ENCODE measurements at regions not wholly inside any gene's neighbourhood (a gene's known extent, or its start where the extent isn't known, plus 50 kb on each side); places are given as distances from the start of the nearest gene placed in this dataset.
A peak's percentile ranks its signal among the peaks of the same experiment; 100 is the strongest.

DNA sequence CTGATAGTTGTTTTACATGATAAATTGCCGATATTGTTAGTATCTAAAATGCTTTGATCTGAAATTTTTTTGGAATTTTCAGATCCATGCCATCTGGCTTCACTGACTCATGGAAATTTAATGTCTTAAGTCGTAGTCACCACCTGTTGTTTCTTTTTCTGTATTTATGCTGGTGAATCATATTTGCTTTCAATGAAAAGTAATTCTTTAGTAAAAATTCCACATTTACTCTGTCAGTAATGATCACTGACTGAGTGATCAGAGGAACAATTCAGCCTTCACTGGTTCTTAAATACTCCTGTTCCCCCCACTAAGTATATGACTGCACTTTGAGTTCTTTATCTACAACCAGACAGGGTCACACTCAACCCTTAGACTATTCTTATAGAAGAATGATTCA, 185.6 kb upstream of the NRIP1 start:
- Histone ChIP-seq H3K4me3 (replicated peaks; ENCODE audit: insufficient read depth, low read length) (no peak overlapping the region), H3K27ac (replicated peaks) (no peak overlapping the region), H3K27me3 (ENCODE audit: insufficient read depth, poor library complexity, severe bottlenecking) (no peaks in the 10 kb centered on the region)
- DNase-seq (ENCODE audit: low read depth in 1 of 2, low spot score in 1 of 2), result no peak
- TF ChIP-seq REST (IDR thresholded peaks at IDR 0.05; ENCODE audit: insufficient replicate concordance, low read depth) (no peak), SPI1 (IDR thresholded peaks at IDR 0.05; ENCODE audit: borderline replicate concordance, low read depth) (no peak), POLR2AphosphoS5 (IDR thresholded peaks at IDR 0.05; ENCODE audit: low read depth) (no peak)

- Histone ChIP-seq H3K4me3 (replicated peaks; ENCODE audit: insufficient read depth, low read length) (no peak overlapping the region), H3K27ac (replicated peaks) (no peak overlapping the region), H3K27me3 (ENCODE audit: insufficient read depth, poor library complexity, severe bottlenecking) (no peaks in the 10 kb centered on the region)
- peak; percentile 9 to 26 for DNase-seq (ENCODE audit: low read depth in 1 of 2, low spot score in 1 of 2)
- peak; percentile 85 for TF ChIP-seq SPI1 (IDR thresholded peaks at IDR 0.05; ENCODE audit: borderline replicate concordance, low read depth)
- TF ChIP-seq, protein P1, sequence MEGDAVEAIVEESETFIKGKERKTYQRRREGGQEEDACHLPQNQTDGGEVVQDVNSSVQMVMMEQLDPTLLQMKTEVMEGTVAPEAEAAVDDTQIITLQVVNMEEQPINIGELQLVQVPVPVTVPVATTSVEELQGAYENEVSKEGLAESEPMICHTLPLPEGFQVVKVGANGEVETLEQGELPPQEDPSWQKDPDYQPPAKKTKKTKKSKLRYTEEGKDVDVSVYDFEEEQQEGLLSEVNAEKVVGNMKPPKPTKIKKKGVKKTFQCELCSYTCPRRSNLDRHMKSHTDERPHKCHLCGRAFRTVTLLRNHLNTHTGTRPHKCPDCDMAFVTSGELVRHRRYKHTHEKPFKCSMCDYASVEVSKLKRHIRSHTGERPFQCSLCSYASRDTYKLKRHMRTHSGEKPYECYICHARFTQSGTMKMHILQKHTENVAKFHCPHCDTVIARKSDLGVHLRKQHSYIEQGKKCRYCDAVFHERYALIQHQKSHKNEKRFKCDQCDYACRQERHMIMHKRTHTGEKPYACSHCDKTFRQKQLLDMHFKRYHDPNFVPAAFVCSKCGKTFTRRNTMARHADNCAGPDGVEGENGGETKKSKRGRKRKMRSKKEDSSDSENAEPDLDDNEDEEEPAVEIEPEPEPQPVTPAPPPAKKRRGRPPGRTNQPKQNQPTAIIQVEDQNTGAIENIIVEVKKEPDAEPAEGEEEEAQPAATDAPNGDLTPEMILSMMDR (IDR thresholded peaks at IDR 0.05; ENCODE audit: insufficient read depth, low read length), result no peak
Measured at GRCh38 chr21:15252431-15252830, 187.6 kb upstream of the NRIP1 start.

DNA sequence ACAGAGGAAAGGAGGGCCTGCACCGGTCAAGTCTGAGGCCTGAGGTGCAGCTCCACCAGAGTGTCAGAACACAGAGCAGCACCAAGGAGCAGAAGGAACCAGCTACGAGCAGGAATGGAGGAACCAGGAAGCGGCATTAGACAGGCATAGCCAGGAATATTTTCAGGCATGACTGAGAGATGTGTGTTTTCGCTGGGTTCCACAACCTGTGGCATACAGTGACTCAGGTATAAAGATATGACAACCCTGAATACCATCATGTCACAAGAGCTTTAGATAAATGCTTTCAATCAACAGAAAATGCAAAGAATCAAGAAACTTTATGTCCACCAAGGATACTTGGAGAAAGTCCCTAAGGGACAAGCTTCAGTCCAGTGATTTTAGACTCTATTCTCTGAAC, 189.3 kb upstream of the NRIP1 start:
- no peaks in the 10 kb centered on the region for H3K27me3 ChIP-seq (ENCODE audit: insufficient read depth, poor library complexity, severe bottlenecking)
- no peak for DNase-seq (ENCODE audit: low read depth in 1 of 2, low spot score in 1 of 2)
- no peak overlapping the region for H3K27ac ChIP-seq (replicated peaks)
- no peak overlapping the region for H3K4me3 ChIP-seq (replicated peaks; ENCODE audit: insufficient read depth, low read length)
- TF ChIP-seq, protein P1 (IDR thresholded peaks at IDR 0.05; ENCODE audit: insufficient read depth, low read length), result no peak
- TF ChIP-seq REST (IDR thresholded peaks at IDR 0.05; ENCODE audit: insufficient replicate concordance, low read depth), result no peak
- TF ChIP-seq GABPA (IDR thresholded peaks at IDR 0.05; ENCODE audit: low read depth), result no peak
- TF ChIP-seq SPI1 (IDR thresholded peaks at IDR 0.05; ENCODE audit: borderline replicate concordance, low read depth), result no peak
- TF ChIP-seq POLR2AphosphoS5 (IDR thresholded peaks at IDR 0.05; ENCODE audit: low read depth), result no peak

DNA sequence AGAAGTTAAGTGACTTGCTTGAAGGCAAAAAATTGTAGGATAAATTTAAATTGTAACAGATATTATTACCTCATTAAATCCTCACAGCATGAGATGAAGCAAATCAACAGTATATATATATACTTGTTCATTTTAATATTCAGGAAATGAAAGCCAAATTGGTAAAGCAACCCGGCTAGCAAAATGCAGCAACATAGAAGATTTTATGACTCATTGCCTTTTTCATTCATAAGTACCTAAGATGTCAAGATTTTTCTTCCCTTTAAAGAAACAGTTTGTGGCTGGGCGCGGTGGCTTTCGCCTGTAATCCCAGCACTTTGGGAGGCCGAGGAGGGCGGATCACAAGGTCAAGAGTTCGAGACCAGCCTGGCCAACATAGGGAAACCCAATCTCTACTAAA, 190.5 kb upstream of the NRIP1 start:
- Histone ChIP-seq H3K27me3 (ENCODE audit: insufficient read depth, poor library complexity, severe bottlenecking) (no peaks in the 10 kb centered on the region), H3K4me3 (replicated peaks; ENCODE audit: insufficient read depth, low read length) (no peak overlapping the region), H3K27ac (replicated peaks) (no peak overlapping the region)
- no peak for TF ChIP-seq REST (IDR thresholded peaks at IDR 0.05; ENCODE audit: insufficient replicate concordance, low read depth)
- no peak for TF ChIP-seq GABPA (IDR thresholded peaks at IDR 0.05; ENCODE audit: low read depth)
- TF ChIP-seq POLR2AphosphoS5 (IDR thresholded peaks at IDR 0.05; ENCODE audit: low read depth), result no peak
- TF ChIP-seq, protein P1 (IDR thresholded peaks at IDR 0.05; ENCODE audit: insufficient read depth, low read length), result no peak
- no peak for DNase-seq (ENCODE audit: low read depth in 1 of 2, low spot score in 1 of 2)
